ENCODE measurements at regions not wholly inside any gene's neighbourhood (a gene's known extent, or its start where the extent isn't known, plus 50 kb on each side); places are given as distances from the start of the nearest gene placed in this dataset.

DNA sequence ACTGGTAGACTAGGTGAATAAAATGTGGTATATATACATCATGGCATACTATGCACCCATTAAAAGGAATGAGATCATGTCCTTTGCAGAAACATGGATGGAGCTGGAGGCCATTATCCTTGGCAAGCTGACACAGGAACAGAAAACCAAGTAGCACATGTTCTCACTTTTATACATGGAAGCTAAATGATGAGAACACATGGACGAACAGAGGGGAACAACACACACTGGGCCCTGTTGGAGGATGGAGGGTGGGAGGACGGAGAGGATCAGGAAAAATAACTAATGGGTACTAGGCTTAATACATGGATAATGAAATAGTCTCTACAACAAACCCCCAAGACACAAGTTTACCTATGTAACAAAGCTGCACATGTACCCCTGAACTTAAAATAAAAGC is 780.0 kb downstream of the DACH1 start:
- no peak for DNase-seq (ENCODE audit: low read depth in 3 of 3)

DNA sequence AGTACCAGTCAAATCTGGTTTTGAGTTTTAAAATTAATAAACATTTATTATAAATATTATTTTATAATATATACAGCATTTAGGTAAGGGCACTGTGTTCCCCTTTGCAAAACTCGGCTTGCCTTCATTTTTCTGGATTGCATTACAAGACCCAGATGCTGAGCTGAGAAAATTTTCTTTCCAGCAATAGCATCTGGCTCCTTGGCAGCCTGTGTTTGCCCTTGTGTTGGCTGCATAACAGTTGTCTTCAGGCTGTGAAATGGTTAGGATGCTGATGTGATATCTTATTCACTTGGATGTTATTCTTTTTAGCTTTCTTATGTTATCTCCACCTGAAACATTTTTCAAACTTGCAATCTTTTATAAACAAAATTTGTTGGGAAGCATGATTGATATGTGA is 784.4 kb downstream of the DACH1 start:
- DNase-seq (ENCODE audit: low read depth in 3 of 3), result no peak

DNA sequence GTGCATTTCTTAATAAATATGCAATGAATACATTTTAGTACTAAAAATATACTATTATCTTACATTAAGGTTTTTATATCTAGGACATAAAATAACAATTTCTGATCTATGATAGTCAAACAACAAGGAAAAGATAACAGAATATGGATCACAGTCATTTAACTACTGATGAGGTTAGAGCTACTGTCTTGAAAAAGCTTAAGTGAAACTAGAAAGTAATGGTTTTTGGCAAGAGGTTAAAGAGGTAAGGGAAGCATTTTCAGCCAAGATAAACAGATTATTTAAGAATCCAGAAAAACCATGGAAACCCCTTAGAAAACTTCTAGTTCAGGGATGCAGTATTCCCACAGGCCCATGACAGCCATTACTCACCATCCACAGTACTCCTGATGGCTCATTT is 787.4 kb downstream of the DACH1 start:
- no peak for DNase-seq (ENCODE audit: low read depth in 3 of 3)

DNA sequence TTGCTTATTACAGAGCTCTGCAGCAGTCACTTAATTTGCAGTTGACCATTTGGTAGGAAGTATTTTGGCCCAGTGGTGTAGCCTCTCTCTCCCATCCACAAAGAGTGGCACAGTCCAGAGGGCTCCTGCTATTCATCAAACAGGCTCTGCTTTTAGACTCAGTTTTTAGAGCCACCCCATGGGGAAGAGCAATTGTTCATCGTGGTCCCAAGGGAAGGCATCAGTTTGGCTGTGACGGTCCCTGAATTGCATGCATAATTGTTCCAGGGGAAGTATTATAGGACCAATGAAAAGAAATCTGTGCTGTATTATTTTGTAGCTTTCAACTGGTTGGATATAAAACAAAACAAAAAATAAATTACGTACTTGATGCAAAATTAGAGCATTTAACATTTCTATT is 799.0 kb downstream of the DACH1 start:
- no peak for DNase-seq (ENCODE audit: low read depth in 3 of 3)

- no peak for DNase-seq (ENCODE audit: low read depth in 3 of 3)
These were observed 799.7 kb downstream of the DACH1 start for GRCh38 chr13:71067165-71067815.

GRCh38 chr13:71056581-71056980 is 810.4 kb downstream of the DACH1 start:
- DNase-seq (ENCODE audit: low read depth in 3 of 3), result no peak

DNA sequence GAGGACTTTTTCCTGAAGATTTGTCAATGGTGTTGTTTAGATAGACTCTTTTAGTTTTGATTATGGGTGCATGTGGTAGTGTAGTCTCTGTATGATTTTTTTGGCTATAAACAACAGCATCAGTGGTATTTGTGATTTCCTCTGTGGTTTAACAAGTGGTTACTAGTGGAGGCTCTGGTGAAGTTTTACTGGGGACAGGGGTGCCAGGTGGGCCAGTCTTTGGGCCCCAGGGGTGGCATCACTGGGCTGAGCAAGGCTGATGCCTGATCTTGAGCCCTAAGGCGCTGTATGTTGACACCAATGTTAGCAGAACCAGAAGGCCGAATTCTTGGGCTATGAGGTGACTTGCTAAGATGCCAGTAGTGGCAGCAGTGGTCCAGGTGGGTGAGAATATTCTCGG is 811.4 kb downstream of the DACH1 start:
- DNase-seq (ENCODE audit: low read depth in 3 of 3), result no peak

- DNase-seq (ENCODE audit: low read depth in 3 of 3), result no peak
These were observed 812.0 kb downstream of the DACH1 start for GRCh38 chr13:71055047-71055446.

DNA sequence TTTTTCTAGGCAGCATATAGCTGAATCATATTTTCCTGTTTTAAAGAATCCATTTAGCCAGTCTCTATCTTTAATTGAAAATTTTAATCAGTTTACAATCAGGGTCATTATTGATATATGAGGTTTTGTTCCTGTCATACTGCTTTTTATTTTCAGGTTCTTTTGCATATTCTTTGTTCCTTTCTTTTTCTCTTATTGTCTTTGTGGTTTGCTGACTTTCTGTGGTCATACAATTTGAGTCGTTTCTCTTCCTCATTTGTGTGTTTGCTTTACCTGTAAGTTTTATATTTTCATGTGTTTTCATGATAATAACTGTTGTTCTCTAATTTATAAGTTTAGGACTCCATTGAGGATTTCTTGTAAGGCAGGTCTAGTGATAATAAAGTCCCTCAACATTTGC is 812.6 kb downstream of the DACH1 start:
- DNase-seq (ENCODE audit: low read depth in 3 of 3), result no peak

DNA sequence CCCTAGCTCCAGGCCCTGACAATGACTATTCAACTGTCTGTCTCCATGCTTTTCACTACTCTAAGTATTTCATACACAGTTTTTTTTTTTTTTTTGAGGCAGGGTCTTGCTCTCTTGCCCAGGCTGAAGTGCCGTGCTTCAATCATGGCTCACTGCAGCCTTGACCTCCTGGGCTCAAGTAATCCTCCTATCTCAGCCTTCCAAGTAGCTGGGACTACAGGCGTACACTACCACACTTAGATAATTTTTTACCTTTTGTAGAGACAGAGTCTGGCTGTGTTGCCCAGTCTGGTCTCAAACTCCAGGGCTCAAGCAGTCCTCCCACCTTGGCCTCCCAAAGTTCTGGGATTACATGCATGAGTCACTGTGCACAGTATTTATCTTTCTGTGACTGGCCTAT is 815.4 kb downstream of the DACH1 start:
- DNase-seq (ENCODE audit: low read depth in 3 of 3), result no peak

DNA sequence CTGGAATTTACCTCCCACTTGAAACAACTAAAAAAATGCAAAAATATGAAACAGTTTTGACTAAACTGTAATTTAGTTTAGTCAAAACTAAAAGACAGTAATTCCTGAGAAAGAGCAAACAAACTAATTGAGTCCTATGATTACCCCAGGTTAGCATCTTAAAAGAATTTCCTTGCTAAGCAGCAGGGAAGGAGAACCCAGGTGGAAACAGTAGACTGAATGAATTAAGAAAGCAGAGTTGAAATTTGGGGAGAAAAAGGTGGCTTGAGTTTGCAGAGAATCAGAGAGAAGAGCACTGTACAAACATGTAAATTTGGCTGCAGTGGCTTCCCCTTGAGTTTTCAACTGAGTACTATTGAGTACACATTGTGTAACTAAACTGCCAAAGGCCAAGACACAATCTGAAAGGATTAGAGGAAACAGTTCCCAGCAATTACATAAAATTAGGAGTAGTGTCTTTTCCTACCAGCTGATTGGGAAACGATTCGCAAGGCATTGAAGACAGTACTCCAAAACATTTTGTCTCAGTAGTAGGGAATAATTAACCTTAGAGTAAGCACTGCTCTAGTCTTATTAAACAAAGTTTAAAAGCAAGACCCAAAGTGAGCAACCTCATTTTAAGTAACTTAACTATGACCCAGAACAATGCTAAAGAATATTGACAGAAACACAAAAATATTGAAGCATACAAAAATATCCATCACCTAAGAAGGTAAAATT is 820.5 kb downstream of the DACH1 start:
- DNase-seq (ENCODE audit: low read depth in 3 of 3), result no peak

- no peak for DNase-seq (ENCODE audit: low read depth in 3 of 3)
These were observed 821.9 kb downstream of the DACH1 start for GRCh38 chr13:71045101-71045500.

- DNase-seq (ENCODE audit: low read depth in 3 of 3), result no peak
These were observed 827.6 kb downstream of the DACH1 start for GRCh38 chr13:71039440-71039839.

GRCh38 chr13:71034018-71034417 is 833.0 kb downstream of the DACH1 start:
- DNase-seq (ENCODE audit: low read depth in 3 of 3), result no peak

DNA sequence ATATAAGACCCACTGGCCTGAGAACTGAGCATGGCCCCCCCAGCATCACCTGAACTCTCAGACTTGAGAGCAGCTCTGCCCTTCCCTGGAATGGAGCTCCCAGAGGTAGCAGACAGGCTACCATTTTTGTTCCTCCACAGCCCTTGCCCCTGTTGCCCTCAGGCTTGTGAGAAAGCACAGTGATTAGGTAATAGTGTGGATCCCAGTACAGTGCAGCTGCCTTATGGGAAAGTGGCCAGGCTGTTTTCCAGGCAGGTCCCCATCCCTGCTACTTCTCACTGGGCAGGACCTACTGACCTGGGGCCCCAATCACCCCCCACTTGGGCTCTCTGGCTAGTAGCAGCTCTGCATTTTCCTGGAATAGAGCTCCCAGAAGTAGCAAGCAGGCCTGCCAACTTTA is 834.0 kb downstream of the DACH1 start:
- no peak for DNase-seq (ENCODE audit: low read depth in 3 of 3)

DNA sequence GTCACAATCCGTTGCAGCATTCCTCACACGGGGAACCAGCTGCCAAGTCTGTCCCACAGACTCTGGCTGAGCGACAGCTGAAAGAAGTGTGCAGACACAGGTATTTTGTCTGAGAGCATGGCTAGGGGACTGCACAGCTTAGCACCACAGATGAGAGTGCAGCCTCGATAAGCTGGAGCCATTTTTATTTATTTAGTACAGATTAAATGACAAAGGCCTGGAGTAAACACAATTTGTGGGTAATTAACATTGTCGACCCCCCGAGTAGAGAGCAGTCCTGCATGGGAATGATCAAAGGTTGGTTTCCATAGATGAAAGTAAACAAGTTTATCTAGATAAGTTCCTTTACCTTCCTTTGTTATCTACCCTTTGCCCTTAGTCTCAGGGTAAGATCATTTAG is 836.2 kb downstream of the DACH1 start:
- no peak for DNase-seq (ENCODE audit: low read depth in 3 of 3)

DNA sequence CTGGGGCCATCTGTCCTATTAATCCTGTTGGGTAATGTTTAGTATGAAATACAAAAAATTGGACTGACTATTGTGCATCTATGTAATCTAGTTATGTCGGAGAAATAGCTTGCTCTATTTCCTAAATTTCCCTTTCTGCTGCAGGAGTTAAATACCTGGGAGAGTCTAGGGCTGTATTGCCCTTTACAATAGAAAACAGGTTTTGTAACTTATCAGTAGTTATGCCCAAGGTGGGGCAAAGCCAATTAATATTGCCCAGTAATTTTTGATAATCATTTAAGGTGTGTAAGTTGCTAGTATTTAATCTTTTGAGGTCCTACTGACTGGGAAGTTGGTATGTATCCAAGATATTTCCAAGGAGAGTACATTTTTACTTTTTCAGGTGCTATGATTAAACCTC is 838.1 kb downstream of the DACH1 start:
- DNase-seq (ENCODE audit: low read depth in 3 of 3), result no peak

DNA sequence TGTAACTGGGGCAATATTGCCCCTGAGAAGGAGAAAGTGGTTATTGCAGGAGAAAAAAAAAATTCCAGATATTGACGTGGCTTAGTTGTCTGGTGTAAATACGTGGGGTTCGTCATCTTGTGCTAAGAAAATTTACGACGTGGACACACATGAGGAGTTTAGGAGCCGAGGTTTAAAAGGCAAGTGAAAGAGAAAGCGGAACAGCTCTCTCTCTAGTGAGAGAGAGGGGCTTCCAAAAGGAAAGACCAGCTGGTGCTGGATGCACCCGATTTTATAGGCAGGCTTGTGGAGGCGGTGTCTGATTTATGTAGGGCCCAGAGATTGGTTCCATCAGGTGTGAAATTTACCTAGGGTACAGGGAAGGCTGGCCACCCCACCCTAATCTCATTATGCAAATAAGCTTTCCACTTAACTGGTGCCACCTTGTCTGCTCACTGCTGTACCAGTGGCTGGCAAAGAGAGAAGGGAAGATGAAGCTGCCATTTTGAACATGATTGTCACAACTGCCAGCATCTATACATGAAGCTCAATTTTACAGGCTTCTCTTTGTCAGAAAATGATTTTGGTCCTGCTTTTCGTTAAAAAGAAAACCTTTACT is 845.1 kb downstream of the DACH1 start:
- DNase-seq (ENCODE audit: low read depth in 3 of 3), result no peak

DNA sequence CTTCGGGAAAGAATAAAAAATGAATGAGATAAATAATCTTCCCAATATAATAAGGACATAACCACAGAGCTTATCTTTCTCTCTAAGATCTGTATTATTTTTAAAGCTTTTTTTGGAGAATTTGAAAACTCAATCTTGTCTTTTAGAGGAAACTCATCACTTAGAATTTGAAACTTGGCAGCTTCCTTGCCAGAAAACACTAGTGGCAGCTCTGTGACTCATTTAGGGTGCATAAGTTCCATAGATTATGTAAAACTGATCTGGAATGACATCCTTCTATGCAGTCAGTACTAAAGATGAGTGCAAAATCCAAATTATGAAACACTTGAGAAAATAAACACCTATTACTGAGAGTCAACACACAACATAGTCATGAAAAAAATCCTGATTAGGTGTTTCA is 848.0 kb downstream of the DACH1 start:
- DNase-seq (ENCODE audit: low read depth in 3 of 3), result no peak

DNA sequence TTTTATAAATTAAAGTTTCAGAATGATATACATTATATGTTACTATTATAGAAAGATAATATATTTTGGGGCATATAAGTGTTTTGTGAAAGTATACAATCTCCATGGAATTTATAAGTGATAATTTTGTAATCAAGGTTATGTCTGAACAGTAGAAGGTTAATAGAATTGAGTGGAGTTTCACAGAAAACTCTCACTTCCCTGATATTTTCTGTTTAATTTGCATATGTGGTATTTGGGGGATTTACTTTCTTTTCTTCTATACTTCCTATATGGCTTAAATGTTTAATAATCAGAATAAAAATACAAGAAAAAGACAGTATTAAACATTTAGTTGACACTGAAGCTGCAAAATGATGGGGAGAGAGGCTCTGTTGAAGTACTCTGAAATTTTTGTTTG is 848.5 kb downstream of the DACH1 start:
- no peak for DNase-seq (ENCODE audit: low read depth in 3 of 3)

- DNase-seq (ENCODE audit: low read depth in 3 of 3), result no peak
These were observed 849.4 kb downstream of the DACH1 start for GRCh38 chr13:71017607-71018006.

GRCh38 chr13:71015516-71015915 is 851.5 kb downstream of the DACH1 start:
- no peak for DNase-seq (ENCODE audit: low read depth in 3 of 3)

GRCh38 chr13:71015021-71015420 is 852.0 kb downstream of the DACH1 start:
- DNase-seq (ENCODE audit: low read depth in 3 of 3), result no peak

All from stimulated activated CD4-positive, alpha-beta T cell treated with anti-CD3 and anti-CD28 coated beads, TNF-alpha, amount 100 ng/mL, for 48 hours (primary cell).